H1 (cell line): ENCODE measurements at regions not wholly inside any gene's neighbourhood (a gene's known extent, or its start where the extent isn't known, plus 50 kb on each side); places are given as distances from the start of the nearest gene placed in this dataset.

Experiments
- CTCF ChIA-PET: fragments of 300-600 bp; sonication (Branson Sonifier 250); formaldehyde crosslinking; loops from one replicate; lab custom pipeline; 2021; ENCODE audit not compliant: partially characterized antibody; lab: Charles Lee
- POLR2A ChIA-PET: fragments of 300-600 bp; sonication (Branson Sonifier 250); formaldehyde crosslinking; loops from one replicate; lab custom pipeline; 2021; ENCODE audit warnings: inconsistent platforms; ENCODE audit not compliant: partially characterized antibody; lab: Charles Lee
- DNase-seq, 2 experiments: peaks; one replicate each; pipeline versions ENCODE4 v3.0.0 to v3.0.0-alpha.2; 2010 to 2022; ENCODE audit warnings: low spot score in 2 of 2, low read depth in 1 of 2, mixed read lengths in 1 of 2
- FAIRE-seq: peaks from 2 replicates; lab custom pipeline; 2011; peaks lifted over from hg19 to GRCh38; lab: Jason Lieb, UNC
- H2AFZ ChIP-seq: 2 replicates; pipeline ENCODE4 v1.8.1; 2012; ENCODE audit warnings: low read length, inconsistent platforms
- H2AK5ac ChIP-seq: 2 replicates; pipeline ENCODE4 v1.6.1; 2013; ENCODE audit warnings: low read depth, low read length
- H2BK120ac ChIP-seq: replicated peaks from 2 replicates; pipeline ENCODE3; 2013; ENCODE audit warnings: low read depth, low read length, inconsistent platforms
- H2BK12ac ChIP-seq: 2 replicates; pipeline ENCODE4 v1.6.1; 2013; ENCODE audit warnings: low read depth, low read length
- H2BK15ac ChIP-seq: 2 replicates; pipeline ENCODE4 v1.6.1; 2013; ENCODE audit warnings: low read length
- H2BK20ac ChIP-seq: 2 replicates; pipeline ENCODE4 v1.6.1; 2013; ENCODE audit warnings: low read length
- H2BK5ac ChIP-seq: 2 replicates; pipeline ENCODE4 v1.6.1; 2013; ENCODE audit warnings: low read depth, low read length
- H3K14ac ChIP-seq: 2 replicates; pipeline ENCODE4 v1.6.1; 2013; ENCODE audit warnings: inconsistent platforms; ENCODE audit not compliant: insufficient read length
- H3K18ac ChIP-seq: 2 replicates; pipeline ENCODE4 v1.6.1; 2013; ENCODE audit warnings: low read length; ENCODE audit errors: extremely low read depth
- H3K23ac ChIP-seq: 2 replicates; pipeline ENCODE4 v1.6.1; 2013; ENCODE audit warnings: inconsistent platforms; ENCODE audit not compliant: insufficient read length
- H3K23me2 ChIP-seq: 2 replicates; pipeline ENCODE4 v1.6.1; 2013; ENCODE audit warnings: low read depth, low read length
- H3K27ac ChIP-seq: 2 replicates; pipeline ENCODE4 v1.6.1; 2011; ENCODE audit warnings: low read depth, low read length, inconsistent platforms
- H3K27me3 ChIP-seq, 4 experiments: replicated peaks in 1 of 4; 1 replicate in 1 of 4; 2 replicates in 3 of 4; pipeline versions ENCODE4 v1.6.1 to v1.8.1; 2011 to 2013; ENCODE audit warnings: low read length in 3 of 4, mild to moderate bottlenecking in 3 of 4, inconsistent platforms in 2 of 4, mixed read lengths in 2 of 4, moderate library complexity in 1 of 4; ENCODE audit not compliant: control insufficient read depth in 3 of 4, insufficient read depth in 3 of 4; ENCODE audit errors: extremely low read depth in 1 of 4
- H3K36me3 ChIP-seq, 4 experiments: 2 replicates each; pipeline versions ENCODE4 v1.6.1 to v1.8.1; 2011 to 2013; ENCODE audit warnings: mild to moderate bottlenecking in 4 of 4, low read length in 3 of 4, moderate library complexity in 2 of 4, control low read depth in 1 of 4, inconsistent platforms in 1 of 4; ENCODE audit not compliant: insufficient read depth in 4 of 4, control insufficient read depth in 2 of 4
- H3K4ac ChIP-seq: replicated peaks from 2 replicates; pipeline ENCODE3; 2013; ENCODE audit warnings: low read length, low read depth, mixed read lengths, inconsistent platforms; ENCODE audit not compliant: insufficient read length
- H3K4me1 ChIP-seq, 4 experiments: replicated peaks in 1 of 4; 1 replicate in 1 of 4; 2 replicates in 3 of 4; pipeline versions ENCODE4 v1.6.1 to v1.8.1; 2011 to 2013; ENCODE audit warnings: low read length in 3 of 4, inconsistent platforms in 2 of 4, mixed read lengths in 1 of 4; ENCODE audit not compliant: insufficient read depth in 4 of 4, control insufficient read depth in 3 of 4
- H3K4me2 ChIP-seq, 2 experiments: 2 replicates each; pipeline versions ENCODE4 v1.6.1 to v1.8.1; 2011 to 2013; ENCODE audit warnings: low read depth in 2 of 2, low read length in 2 of 2, control low read depth in 1 of 2, inconsistent platforms in 1 of 2, mild to moderate bottlenecking in 1 of 2; ENCODE audit not compliant: insufficient read depth in 1 of 2
- H3K4me3 ChIP-seq, 4 experiments: fragments of 200-600, 300-600 bp in 1 of 4; sonication (generic), shearing (Covaris generic), sonication (Bioruptor Twin) in 1 of 4; 2 replicates each; pipeline versions ENCODE4 v1.5.1 to v1.8.1; 2011 to 2016; ENCODE audit warnings: low read length in 4 of 4, low read depth in 3 of 4, control low read depth in 2 of 4, inconsistent platforms in 2 of 4, mild to moderate bottlenecking in 2 of 4, mixed read lengths in 1 of 4, moderate library complexity in 1 of 4; ENCODE audit not compliant: insufficient read depth in 2 of 4; ENCODE audit errors: extremely low read depth in 1 of 4
- H3K56ac ChIP-seq: replicated peaks from 2 replicates; pipeline ENCODE3; 2013; ENCODE audit warnings: low read depth, mild to moderate bottlenecking, mixed read lengths, low read length, inconsistent platforms; ENCODE audit not compliant: insufficient read length
- H3K79me1 ChIP-seq: 2 replicates; pipeline ENCODE4 v1.6.1; 2013; ENCODE audit warnings: low read depth, low read length, control low read depth
- H3K79me2 ChIP-seq, 2 experiments: 2 replicates each; pipeline versions ENCODE4 v1.6.1 to v1.8.1; 2012 to 2013; ENCODE audit warnings: low read length in 2 of 2, mild to moderate bottlenecking in 2 of 2, inconsistent platforms in 1 of 2; ENCODE audit not compliant: insufficient read depth in 2 of 2, control insufficient read depth in 1 of 2
- H3K9ac ChIP-seq, 4 experiments: replicated peaks in 1 of 4; 1 replicate in 1 of 4; 2 replicates in 3 of 4; pipeline versions ENCODE4 v1.6.1 to v1.8.1; 2011 to 2013; ENCODE audit warnings: low read depth in 3 of 4, low read length in 3 of 4, control low read depth in 2 of 4, mild to moderate bottlenecking in 2 of 4, moderate library complexity in 2 of 4, inconsistent platforms in 1 of 4; ENCODE audit errors: extremely low read depth in 1 of 4
- H3K9me3 ChIP-seq, 2 experiments: 2 replicates each; pipeline versions ENCODE4 v1.6.1 to v1.8.1; 2012 to 2013; ENCODE audit warnings: mild to moderate bottlenecking in 2 of 2, moderate library complexity in 2 of 2, control low read depth in 1 of 2, inconsistent platforms in 1 of 2, low read depth in 1 of 2, low read length in 1 of 2, mixed read lengths in 1 of 2; ENCODE audit not compliant: insufficient read depth in 2 of 2
- H4K20me1 ChIP-seq, 2 experiments: replicated peaks in 1 of 2; 2 replicates each; pipeline versions ENCODE3 to v1.8.1; 2011 to 2013; ENCODE audit warnings: inconsistent platforms in 2 of 2, low read length in 2 of 2, mild to moderate bottlenecking in 1 of 2; ENCODE audit not compliant: insufficient read depth in 2 of 2, control insufficient read depth in 1 of 2
- H4K5ac ChIP-seq: 2 replicates; pipeline ENCODE4 v1.6.1; 2013; ENCODE audit warnings: low read length, low read depth, mixed read lengths, inconsistent platforms; ENCODE audit not compliant: insufficient read length
- H4K8ac ChIP-seq: 2 replicates; pipeline ENCODE4 v1.8.0; 2013; ENCODE audit warnings: mild to moderate bottlenecking, moderate library complexity, low read length, inconsistent platforms; ENCODE audit not compliant: insufficient read depth; ENCODE audit errors: extremely low read depth
- H4K91ac ChIP-seq: replicated peaks from 2 replicates; pipeline ENCODE3; 2013; ENCODE audit warnings: low read length, mixed read lengths, inconsistent platforms; ENCODE audit not compliant: insufficient read length
- CEBPB ChIP-seq: IDR thresholded peaks from 2 replicates; pipeline ENCODE4 v1.6.1; 2012; ENCODE audit warnings: low read depth, low read length
- CREB1 ChIP-seq: IDR thresholded peaks from 2 replicates; pipeline ENCODE4 v1.6.1; 2012; ENCODE audit warnings: inconsistent platforms
- POLR2AphosphoS5 ChIP-seq: IDR thresholded peaks from 2 replicates; pipeline ENCODE4 v1.6.1; 2011; ENCODE audit warnings: low read depth, low read length
- POU5F1 ChIP-seq: IDR thresholded peaks from 2 replicates; pipeline ENCODE4 v1.6.1; 2011; ENCODE audit warnings: low read depth, mild to moderate bottlenecking, low read length, moderate library complexity
- RAD21 ChIP-seq, 2 experiments: IDR thresholded peaks in 1 of 2; conservative IDR thresholded peaks in 1 of 2; 2 replicates each; pipeline ENCODE4 v1.6.1; 2011; ENCODE audit warnings: low read depth in 2 of 2, low read length in 2 of 2, improper control_type of control experiment in 1 of 2, inconsistent platforms in 1 of 2, mild to moderate bottlenecking in 1 of 2, moderate library complexity in 1 of 2
- SAP30 ChIP-seq: fragments of 300-600 bp; sonication (generic); IDR thresholded peaks from 2 replicates; pipeline ENCODE4 v1.7.1; 2012; ENCODE audit warnings: low read length, moderate library complexity, mild to moderate bottlenecking, inconsistent platforms; ENCODE audit not compliant: insufficient read depth, insufficient replicate concordance
- SP1 ChIP-seq: IDR thresholded peaks from 2 replicates; pipeline ENCODE4 v1.6.1; 2011; ENCODE audit warnings: low read depth, low read length
- SRF ChIP-seq: IDR thresholded peaks from 2 replicates; pipeline ENCODE4 v1.6.1; 2011; ENCODE audit warnings: mild to moderate bottlenecking, low read depth, low read length, moderate library complexity
- USF2 ChIP-seq: IDR thresholded peaks from 2 replicates; pipeline ENCODE4 v1.6.1; 2011; ENCODE audit warnings: low read length, improper control_type of control experiment
- WGBS, 2 experiments: shearing (Covaris generic) in 1 of 2; methylation state at CpG; one replicate each; pipeline versions ENCODE4 v1.1.6 to v1.1.7; 2013 to 2015; ENCODE audit warnings: low lambda C conversion rate in 2 of 2, mixed read lengths in 2 of 2, inconsistent platforms in 1 of 2, low coverage in 1 of 2, missing lambda C conversion rate in 1 of 2; ENCODE audit not compliant: insufficient replicate concordance in 2 of 2, insufficient coverage in 1 of 2, insufficient read length in 1 of 2; ENCODE audit errors: extremely low coverage in 1 of 2, missing lambda C conversion rate in 1 of 2; 5-methylcytosine and 5-hydroxymethylcytosine counted together

- H4K5ac ChIP-seq: no peak overlapping the region
Measured at GRCh38 chr18:75154259-75154658, 54.7 kb downstream of the PTGR3 start.

More at GRCh38 chr18:75154259-75154658, 54.7 kb downstream of the PTGR3 start:
- FAIRE-seq (no peak), DNase-seq (no peak)
- Histone ChIP-seq H3K23ac (no peak overlapping the region), H2BK5ac (no peak overlapping the region), H3K14ac (no peak overlapping the region), H2AK5ac (no peak overlapping the region), H4K20me1 (no peaks in the 10 kb centered on the region), H4K8ac (no peak overlapping the region), H3K9me3 (peaks cover 0 to 3% of the 10 kb centered on the region in 2 experiments; a peak in 1 of 4 replicates), H3K27me3 (no peaks in the 10 kb centered on the region), H3K4me2 (no peak overlapping the region), H4K91ac (no peak overlapping the region), H3K18ac (no peak overlapping the region), H3K79me2 (no peaks in the 10 kb centered on the region), H2BK12ac (no peak overlapping the region), H2BK120ac (no peak overlapping the region), H3K23me2 (no peaks in the 10 kb centered on the region), H3K56ac (no peak overlapping the region), H2BK20ac (no peak overlapping the region), H3K4ac (no peak overlapping the region), H3K27ac (no peak overlapping the region), H3K9ac (no peak overlapping the region), H3K4me1 (no peaks in the 10 kb centered on the region), H2BK15ac (no peak overlapping the region), H3K79me1 (no peaks in the 10 kb centered on the region), H3K4me3 (no peak overlapping the region), H3K36me3 (no peaks in the 10 kb centered on the region), H2AFZ (no peak overlapping the region)
- WGBS, 2 experiments: 94% methylated on average over 6 of the region's 6 CpGs; no CpG with 5 or more reads in 1 of the 2 experiments
- TF ChIP-seq SAP30 (no peak), SRF (no peak), SP1 (no peak), USF2 (no peak), CREB1 (no peak), CEBPB (no peak), POLR2AphosphoS5 (no peak), POU5F1 (no peak), RAD21 (IDR thresholded peaks at IDR 0.05 in 1 of 2, conservative IDR thresholded peaks at IDR 0.05 in 1 of 2; ENCODE audit: low read depth in 2 of 2, low read length in 2 of 2) (no peak)
- CTCF ChIA-PET: no interaction called here
- POLR2A ChIA-PET: no interaction called here
